Brain microvascular endothelial cell (primary cell): ENCODE measurements at regions not wholly inside any gene's neighbourhood (a gene's known extent, or its start where the extent isn't known, plus 50 kb on each side); places are given as distances from the start of the nearest gene placed in this dataset.
A peak's percentile ranks its signal among the peaks of the same experiment; 100 is the strongest.

ENCODE experiments used
- DNase-seq: peaks from one replicate; pipeline ENCODE4 v3.0.0-alpha.2; 2020
- H3K27ac ChIP-seq: fragments of 250-450 bp; sonication (Bioruptor Pico); 2 replicates; pipeline ENCODE4 v1.5.1; 2020; ENCODE audit warnings: mild to moderate bottlenecking, moderate library complexity
- H3K27me3 ChIP-seq: fragments of 250-450 bp; sonication (Bioruptor Pico); replicated peaks from 2 replicates; pipeline ENCODE4 v1.5.1; 2020; ENCODE audit warnings: mild to moderate bottlenecking
- H3K36me3 ChIP-seq: fragments of 250-450 bp; sonication (Bioruptor Pico); replicated peaks from 2 replicates; pipeline ENCODE4 v1.5.1; 2020; ENCODE audit warnings: mild to moderate bottlenecking
- H3K4me3 ChIP-seq: 2 replicates; pipeline ENCODE4 v1.5.1; 2011; ENCODE audit warnings: low read depth, mild to moderate bottlenecking, control low read depth, low read length, moderate library complexity
- CTCF ChIP-seq: IDR thresholded peaks from 2 replicates; pipeline ENCODE4 v1.5.1; 2011; ENCODE audit warnings: low read depth, mild to moderate bottlenecking, moderate library complexity, low read length, control low read depth, inconsistent platforms; ENCODE audit errors: missing control alignments
- in situ Hi-C: cut with HindIII; loops from 2 replicates; pipeline ENCODE4 v1.10.0; 2017; ENCODE audit warnings: low sequenced_read_pairs, low pct_ligation_motif_present

DNA sequence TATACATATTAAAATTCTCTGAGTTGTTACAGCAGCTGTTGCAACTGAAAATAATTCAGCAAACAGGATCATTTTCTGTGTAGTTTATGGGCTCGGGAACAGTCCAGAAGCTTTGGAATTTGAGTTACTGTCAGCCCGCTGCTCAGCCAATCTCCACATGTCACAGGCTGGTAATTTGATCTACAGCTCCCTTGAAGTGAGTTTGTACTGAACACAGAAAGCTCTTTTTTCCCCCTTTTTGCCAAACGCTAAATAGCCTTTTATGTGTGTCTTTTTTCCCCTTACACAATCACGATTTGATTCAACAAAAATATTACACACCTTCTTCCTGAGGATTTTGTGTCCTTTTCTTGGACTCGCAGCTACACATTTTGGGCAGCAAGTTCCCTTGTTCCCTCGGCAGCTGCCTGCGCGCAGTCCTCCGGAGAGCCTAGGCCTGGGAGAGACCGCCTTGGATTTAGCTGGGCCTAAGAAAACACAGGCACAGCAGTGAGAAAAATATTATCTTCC is 371.4 kb downstream of the KCNRG start:
- Histone ChIP-seq H3K27ac (no peak overlapping the region), H3K27me3 (no peaks in the 10 kb centered on the region), H3K4me3 (no peak overlapping the region), H3K36me3 (no peaks in the 10 kb centered on the region)
- in situ Hi-C loops: no loop called here
- DNase-seq: peak; percentile 40
- no peak for TF ChIP-seq CTCF

DNA sequence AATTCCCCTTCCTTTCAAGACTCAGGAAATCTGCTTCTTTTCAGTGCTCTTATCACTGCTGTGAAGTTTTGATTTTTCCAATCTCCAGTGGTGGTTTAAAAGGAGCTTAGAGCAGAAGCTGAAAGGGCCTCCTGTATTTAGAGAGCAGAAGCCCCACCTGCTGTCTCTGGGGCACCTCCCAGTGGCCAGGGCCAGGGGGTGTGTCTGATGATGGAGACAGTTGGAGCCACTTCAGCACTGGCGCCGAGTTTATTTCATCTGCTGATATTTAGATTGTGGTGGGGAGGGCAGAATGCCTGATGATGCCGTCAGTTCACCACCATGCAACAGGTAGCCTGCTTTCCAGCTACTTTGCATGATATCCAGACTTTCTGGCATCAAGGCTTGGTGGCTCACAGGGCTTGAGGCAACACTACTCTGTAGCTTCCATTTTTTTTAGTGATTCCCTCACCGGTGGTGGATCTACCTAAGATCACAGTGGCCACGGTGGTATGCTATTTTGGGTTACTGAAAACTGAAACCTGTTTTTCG is 371.9 kb downstream of the KCNRG start:
- Histone ChIP-seq H3K36me3 (no peaks in the 10 kb centered on the region), H3K27me3 (no peaks in the 10 kb centered on the region), H3K27ac (no peak overlapping the region), H3K4me3 (no peak overlapping the region)
- DNase-seq: no peak
- peak; percentile 49 for TF ChIP-seq CTCF
- in situ Hi-C loops: no loop called here

DNA sequence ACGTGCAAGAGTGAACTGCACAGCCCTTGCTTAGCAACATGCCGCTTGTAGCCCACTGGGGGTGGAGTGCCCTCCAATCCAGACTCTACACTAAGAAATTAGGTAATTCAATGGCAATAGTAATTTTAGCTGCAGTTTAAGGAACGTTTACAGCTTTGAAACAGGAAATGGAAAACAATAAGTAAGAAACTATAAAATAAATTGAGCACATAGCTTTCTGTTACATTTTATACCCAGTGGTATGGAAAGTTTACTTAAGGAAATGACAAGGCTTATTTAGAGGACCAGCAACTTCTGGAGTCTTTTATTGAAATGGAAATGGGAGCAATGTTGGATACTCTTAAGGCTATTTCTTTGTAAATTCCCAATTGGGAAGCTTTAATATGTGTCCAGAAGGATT is 373.2 kb downstream of the KCNRG start:
- H3K27me3 ChIP-seq: no peaks in the 10 kb centered on the region
- TF ChIP-seq CTCF: no peak
- no peaks in the 10 kb centered on the region for H3K36me3 ChIP-seq
- H3K27ac ChIP-seq: no peak overlapping the region
- in situ Hi-C loops: no loop called here
- H3K4me3 ChIP-seq: no peak overlapping the region
- DNase-seq: no peak

DNA sequence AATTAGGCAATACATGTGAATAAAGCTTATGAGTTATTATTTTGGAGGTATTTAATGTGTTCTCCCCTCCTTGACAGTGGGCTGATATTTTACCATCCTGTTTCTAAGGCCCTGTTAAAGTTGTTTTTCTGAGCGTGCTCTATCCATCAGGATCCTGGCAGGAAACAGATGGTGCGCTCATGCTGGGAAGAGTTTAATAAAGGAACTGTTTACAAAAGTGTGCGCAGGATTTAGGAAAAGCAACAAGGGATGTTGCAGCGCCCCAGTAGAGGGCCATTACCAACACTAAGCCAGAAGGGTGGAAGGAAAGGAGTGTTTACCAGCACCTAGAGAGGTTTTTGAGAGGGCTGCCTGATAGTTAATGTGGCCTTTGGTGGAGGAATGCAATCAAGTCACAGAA is 374.5 kb downstream of the KCNRG start:
- H3K36me3 ChIP-seq: no peaks in the 10 kb centered on the region
- no peak for TF ChIP-seq CTCF
- H3K4me3 ChIP-seq: no peak overlapping the region
- no peak overlapping the region for H3K27ac ChIP-seq
- no peaks in the 10 kb centered on the region for H3K27me3 ChIP-seq
- in situ Hi-C loops: no loop called here
- no peak for DNase-seq

- in situ Hi-C loops: no loop called here
- Histone ChIP-seq H3K36me3 (no peaks in the 10 kb centered on the region), H3K27ac (no peak overlapping the region), H3K4me3 (no peak overlapping the region), H3K27me3 (no peaks in the 10 kb centered on the region)
- no peak for TF ChIP-seq CTCF
- no peak for DNase-seq
These were observed 375.4 kb downstream of the KCNRG start for GRCh38 chr13:50390503-50391248.
